Keratinocyte (primary cell): ENCODE measurements at regions not wholly inside any gene's neighbourhood (a gene's known extent, or its start where the extent isn't known, plus 50 kb on each side); places are given as distances from the start of the nearest gene placed in this dataset.

ENCODE experiments used
- EZH2 ChIP-seq: IDR thresholded peaks from one replicate; pipeline ENCODE4 v1.6.1; 2012; ENCODE audit warnings: inconsistent platforms, mild to moderate bottlenecking, low read length, moderate library complexity
- TF ChIP-seq, protein P1 (sequence below), 3 experiments: IDR thresholded peaks in 1 of 3; conservative IDR thresholded peaks in 1 of 3; optimal IDR thresholded peaks in 1 of 3; 2 replicates in 2 of 3; 3 replicates in 1 of 3; pipeline versions ENCODE3 to v1.5.1; 2011; ENCODE audit warnings: low read length in 3 of 3, mild to moderate bottlenecking in 3 of 3, moderate library complexity in 2 of 3, control low read depth in 1 of 3, inconsistent platforms in 1 of 3; ENCODE audit not compliant: insufficient read depth in 2 of 3; ENCODE audit errors: extremely low read depth in 1 of 3

DNA sequence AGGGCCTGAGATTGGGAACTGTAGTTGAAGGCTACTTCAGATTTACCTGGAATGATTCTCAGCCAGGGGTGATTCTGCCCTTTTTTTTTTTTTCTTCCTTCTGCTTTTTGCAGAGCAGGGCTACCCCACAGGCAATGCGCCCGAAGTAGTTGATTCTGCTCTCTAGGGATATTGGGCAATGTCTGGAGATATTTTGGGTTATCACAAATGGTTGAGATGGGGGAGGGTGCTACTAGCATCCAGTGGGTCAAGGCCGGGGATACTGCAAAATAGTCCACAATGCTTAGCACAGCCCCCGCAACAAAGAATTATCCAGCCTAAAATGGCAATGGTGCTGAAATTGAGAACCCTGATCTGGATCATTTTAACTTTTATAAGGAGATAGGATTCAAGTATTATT, 71.2 kb upstream of the ZMYND8 start:
- TF ChIP-seq, protein P1, sequence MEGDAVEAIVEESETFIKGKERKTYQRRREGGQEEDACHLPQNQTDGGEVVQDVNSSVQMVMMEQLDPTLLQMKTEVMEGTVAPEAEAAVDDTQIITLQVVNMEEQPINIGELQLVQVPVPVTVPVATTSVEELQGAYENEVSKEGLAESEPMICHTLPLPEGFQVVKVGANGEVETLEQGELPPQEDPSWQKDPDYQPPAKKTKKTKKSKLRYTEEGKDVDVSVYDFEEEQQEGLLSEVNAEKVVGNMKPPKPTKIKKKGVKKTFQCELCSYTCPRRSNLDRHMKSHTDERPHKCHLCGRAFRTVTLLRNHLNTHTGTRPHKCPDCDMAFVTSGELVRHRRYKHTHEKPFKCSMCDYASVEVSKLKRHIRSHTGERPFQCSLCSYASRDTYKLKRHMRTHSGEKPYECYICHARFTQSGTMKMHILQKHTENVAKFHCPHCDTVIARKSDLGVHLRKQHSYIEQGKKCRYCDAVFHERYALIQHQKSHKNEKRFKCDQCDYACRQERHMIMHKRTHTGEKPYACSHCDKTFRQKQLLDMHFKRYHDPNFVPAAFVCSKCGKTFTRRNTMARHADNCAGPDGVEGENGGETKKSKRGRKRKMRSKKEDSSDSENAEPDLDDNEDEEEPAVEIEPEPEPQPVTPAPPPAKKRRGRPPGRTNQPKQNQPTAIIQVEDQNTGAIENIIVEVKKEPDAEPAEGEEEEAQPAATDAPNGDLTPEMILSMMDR (optimal IDR thresholded peaks at IDR 0.05 in 1 of 3, IDR thresholded peaks at IDR 0.05 in 1 of 3, conservative IDR thresholded peaks at IDR 0.05 in 1 of 3; ENCODE audit: extremely low read depth in 1 of 3, insufficient read depth in 2 of 3, low read length in 3 of 3): no peak
- no peak for TF ChIP-seq EZH2
